Bronchial epithelial cell (primary cell): ENCODE measurements at regions not wholly inside any gene's neighbourhood (a gene's known extent, or its start where the extent isn't known, plus 50 kb on each side); places are given as distances from the start of the nearest gene placed in this dataset.
A peak's percentile ranks its signal among the peaks of the same experiment; 100 is the strongest.

Experiments
- DNase-seq: peaks from one replicate; pipeline ENCODE4 v3.0.0-alpha.2; 2010; ENCODE audit warnings: low read depth
- FAIRE-seq: peaks from 2 replicates; lab custom pipeline; 2011; peaks lifted over from hg19 to GRCh38; lab: Jason Lieb, UNC
- H3K27me3 ChIP-seq: 2 replicates; pipeline ENCODE4 v1.5.1; 2011; ENCODE audit warnings: low read length; ENCODE audit not compliant: control insufficient read depth, insufficient read depth
- H3K36me3 ChIP-seq: 2 replicates; pipeline ENCODE4 v1.5.1; 2011; ENCODE audit warnings: low read length; ENCODE audit not compliant: control insufficient read depth, insufficient read depth
- H3K4me3 ChIP-seq: 2 replicates; pipeline ENCODE4 v1.5.1; 2011; ENCODE audit warnings: mild to moderate bottlenecking, low read depth, low read length, control low read depth
- TF ChIP-seq, protein P1 (sequence below): IDR thresholded peaks from 2 replicates; pipeline ENCODE4 v1.5.1; 2011; ENCODE audit warnings: mild to moderate bottlenecking, moderate library complexity, low read length, control low read depth, inconsistent platforms; ENCODE audit not compliant: insufficient read depth, severe bottlenecking

DNA sequence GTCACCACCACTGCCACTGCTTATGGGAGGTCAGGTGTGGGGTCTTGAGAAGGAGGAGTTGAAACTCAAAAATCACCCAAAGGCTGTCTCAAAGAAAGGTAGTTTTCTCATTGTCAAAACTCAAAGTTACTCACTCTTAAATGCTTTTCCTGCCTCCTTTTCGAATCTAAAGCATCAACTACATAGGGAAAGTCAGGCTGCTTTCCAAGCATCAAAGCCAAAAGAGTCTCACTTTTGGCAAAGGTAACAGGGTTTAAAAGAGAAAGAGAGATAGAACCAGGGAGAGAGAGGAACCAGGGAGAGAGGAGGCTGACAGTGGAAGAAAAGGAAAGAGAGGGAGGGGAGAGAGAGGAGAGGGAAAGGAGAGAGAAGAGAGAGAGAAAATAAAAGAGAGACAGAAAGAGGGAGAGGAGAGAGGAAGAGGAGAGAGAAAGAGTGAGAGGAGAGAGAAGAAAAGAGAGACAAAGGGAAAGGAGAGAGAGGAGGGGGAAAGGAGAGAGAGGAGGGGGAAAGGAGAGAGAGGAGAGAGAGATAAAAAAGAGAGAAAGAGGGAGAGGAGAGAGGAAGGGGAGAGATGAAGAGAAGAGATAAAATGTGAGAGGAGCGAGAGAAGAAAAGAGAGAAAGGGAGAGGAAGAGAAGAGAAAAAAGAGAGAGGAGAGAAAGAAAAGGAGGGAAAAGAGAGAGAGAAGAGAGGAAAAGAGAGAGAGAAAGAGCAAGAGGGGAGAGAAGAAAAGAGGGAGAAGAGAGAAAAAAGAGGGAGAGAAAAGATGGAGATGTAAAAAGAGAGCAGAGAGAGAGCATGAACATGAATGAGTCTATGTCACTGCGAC, 262.0 kb upstream of the TSHZ3 start:
- DNase-seq = no peak
- Histone ChIP-seq H3K36me3 (no peaks in the 10 kb centered on the region), H3K27me3 (no peaks in the 10 kb centered on the region), H3K4me3 (no peak overlapping the region)
- TF ChIP-seq, protein P1, sequence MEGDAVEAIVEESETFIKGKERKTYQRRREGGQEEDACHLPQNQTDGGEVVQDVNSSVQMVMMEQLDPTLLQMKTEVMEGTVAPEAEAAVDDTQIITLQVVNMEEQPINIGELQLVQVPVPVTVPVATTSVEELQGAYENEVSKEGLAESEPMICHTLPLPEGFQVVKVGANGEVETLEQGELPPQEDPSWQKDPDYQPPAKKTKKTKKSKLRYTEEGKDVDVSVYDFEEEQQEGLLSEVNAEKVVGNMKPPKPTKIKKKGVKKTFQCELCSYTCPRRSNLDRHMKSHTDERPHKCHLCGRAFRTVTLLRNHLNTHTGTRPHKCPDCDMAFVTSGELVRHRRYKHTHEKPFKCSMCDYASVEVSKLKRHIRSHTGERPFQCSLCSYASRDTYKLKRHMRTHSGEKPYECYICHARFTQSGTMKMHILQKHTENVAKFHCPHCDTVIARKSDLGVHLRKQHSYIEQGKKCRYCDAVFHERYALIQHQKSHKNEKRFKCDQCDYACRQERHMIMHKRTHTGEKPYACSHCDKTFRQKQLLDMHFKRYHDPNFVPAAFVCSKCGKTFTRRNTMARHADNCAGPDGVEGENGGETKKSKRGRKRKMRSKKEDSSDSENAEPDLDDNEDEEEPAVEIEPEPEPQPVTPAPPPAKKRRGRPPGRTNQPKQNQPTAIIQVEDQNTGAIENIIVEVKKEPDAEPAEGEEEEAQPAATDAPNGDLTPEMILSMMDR = no peak
- FAIRE-seq = no peak

DNA sequence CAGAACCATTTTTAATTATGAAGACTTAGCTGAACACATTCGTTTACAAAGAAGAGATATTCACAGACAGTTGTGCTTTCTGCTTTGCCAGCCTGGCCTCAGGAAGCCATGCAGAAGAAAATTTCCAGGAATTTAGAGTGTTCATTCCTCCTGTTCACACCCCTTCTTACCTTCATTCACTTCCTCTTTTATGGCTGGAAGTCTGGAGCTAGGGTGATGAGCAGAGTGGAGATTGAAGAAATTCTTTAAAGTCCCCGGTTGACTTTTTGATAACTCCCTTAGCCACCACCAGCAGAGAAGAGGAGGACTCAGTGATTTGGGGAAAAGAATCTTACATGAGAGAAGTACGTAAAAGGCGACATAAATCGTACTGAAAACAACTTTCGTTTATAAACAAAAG, 263.6 kb upstream of the TSHZ3 start:
- TF ChIP-seq, protein P1 = no peak
- H3K4me3 ChIP-seq = no peak overlapping the region
- no peak for FAIRE-seq
- no peak for DNase-seq
- H3K27me3 ChIP-seq = no peaks in the 10 kb centered on the region
- H3K36me3 ChIP-seq = no peaks in the 10 kb centered on the region

DNA sequence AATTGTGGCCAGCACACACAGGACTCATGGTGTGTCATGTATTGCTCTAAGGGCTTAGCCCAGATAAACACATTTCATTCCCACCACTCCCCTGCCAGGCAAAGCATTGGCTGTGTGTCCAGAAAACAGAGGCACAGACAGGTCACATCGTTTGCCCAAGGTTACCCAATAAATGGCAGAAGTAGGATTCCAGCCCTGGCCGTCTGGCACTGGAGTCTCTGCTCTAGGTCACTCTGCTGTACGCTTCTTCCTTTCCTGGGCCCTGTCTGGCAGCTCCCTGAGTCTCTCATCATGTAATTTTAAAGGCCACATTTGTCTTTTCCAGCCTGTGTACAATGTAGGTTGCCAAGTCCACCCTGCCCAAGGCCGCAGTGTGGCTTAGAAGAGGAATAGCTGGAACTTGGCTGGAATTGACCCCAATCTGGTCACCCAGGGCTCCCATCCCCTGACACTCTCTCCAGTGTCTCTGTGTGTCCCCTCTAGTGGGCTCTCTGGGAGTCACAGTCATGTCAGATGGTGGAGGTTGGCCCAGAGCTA, 264.5 kb upstream of the TSHZ3 start:
- H3K36me3 ChIP-seq = no peaks in the 10 kb centered on the region
- no peak overlapping the region for H3K4me3 ChIP-seq
- H3K27me3 ChIP-seq = no peaks in the 10 kb centered on the region
- TF ChIP-seq, protein P1 = no peak
- DNase-seq (no peak), FAIRE-seq (no peak)

- H3K36me3 ChIP-seq = no peaks in the 10 kb centered on the region
- TF ChIP-seq, protein P1 = no peak
- no peaks in the 10 kb centered on the region for H3K27me3 ChIP-seq
- H3K4me3 ChIP-seq = no peak overlapping the region
- DNase-seq (peak; percentile 4), FAIRE-seq (no peak)
Observed at GRCh38 chr19:31616031-31616430, 266.8 kb upstream of the TSHZ3 start.

GRCh38 chr19:31617010-31617585, 267.9 kb upstream of the TSHZ3 start:
- FAIRE-seq (no peak), DNase-seq (no peak)
- H3K36me3 ChIP-seq = no peaks in the 10 kb centered on the region
- H3K4me3 ChIP-seq = no peak overlapping the region
- no peaks in the 10 kb centered on the region for H3K27me3 ChIP-seq
- TF ChIP-seq, protein P1 = no peak
